PC-3 (cell line): ENCODE measurements at regions not wholly inside any gene's neighbourhood (a gene's known extent, or its start where the extent isn't known, plus 50 kb on each side); places are given as distances from the start of the nearest gene placed in this dataset.

Experiments
- CTCF ChIP-seq: fragments of 300-600 bp; sonication (generic); conservative IDR thresholded peaks from 2 replicates; pipeline ENCODE4 v1.5.1; 2017; ENCODE audit warnings: antibody characterized with exemption, low read depth, mild to moderate bottlenecking, low read length
- EZH2 ChIP-seq: fragments of 300-600 bp; sonication (generic); IDR thresholded peaks from one replicate; pipeline ENCODE4 v1.6.1; 2017; ENCODE audit warnings: antibody characterized with exemption, mild to moderate bottlenecking, low read length; ENCODE audit not compliant: unreplicated experiment
- EZH2phosphoT487 ChIP-seq: fragments of 300-600 bp; sonication (generic); IDR thresholded peaks from 2 replicates; pipeline ENCODE4 v1.6.1; 2018; ENCODE audit warnings: mild to moderate bottlenecking, antibody characterized with exemption, low read length, borderline replicate concordance

- no peak for TF ChIP-seq EZH2
- TF ChIP-seq CTCF = no peak
- no peak for TF ChIP-seq EZH2phosphoT487
These were observed 390.3 kb upstream of the CCL2 start for GRCh38 chr17:33864758-33865229.
